HG03280 (cell line): ENCODE measurements at regions not wholly inside any gene's neighbourhood (a gene's known extent, or its start where the extent isn't known, plus 50 kb on each side); places are given as distances from the start of the nearest gene placed in this dataset.
A peak's percentile ranks its signal among the peaks of the same experiment; 100 is the strongest.

ENCODE experiments used
- ATAC-seq: cut with Tn5 transposase; IDR thresholded peaks from one replicate; pipeline ENCODE4 v1.9.1; 2021; ENCODE audit warnings: mild to moderate bottlenecking, moderate library complexity; ENCODE audit not compliant: unreplicated experiment

DNA sequence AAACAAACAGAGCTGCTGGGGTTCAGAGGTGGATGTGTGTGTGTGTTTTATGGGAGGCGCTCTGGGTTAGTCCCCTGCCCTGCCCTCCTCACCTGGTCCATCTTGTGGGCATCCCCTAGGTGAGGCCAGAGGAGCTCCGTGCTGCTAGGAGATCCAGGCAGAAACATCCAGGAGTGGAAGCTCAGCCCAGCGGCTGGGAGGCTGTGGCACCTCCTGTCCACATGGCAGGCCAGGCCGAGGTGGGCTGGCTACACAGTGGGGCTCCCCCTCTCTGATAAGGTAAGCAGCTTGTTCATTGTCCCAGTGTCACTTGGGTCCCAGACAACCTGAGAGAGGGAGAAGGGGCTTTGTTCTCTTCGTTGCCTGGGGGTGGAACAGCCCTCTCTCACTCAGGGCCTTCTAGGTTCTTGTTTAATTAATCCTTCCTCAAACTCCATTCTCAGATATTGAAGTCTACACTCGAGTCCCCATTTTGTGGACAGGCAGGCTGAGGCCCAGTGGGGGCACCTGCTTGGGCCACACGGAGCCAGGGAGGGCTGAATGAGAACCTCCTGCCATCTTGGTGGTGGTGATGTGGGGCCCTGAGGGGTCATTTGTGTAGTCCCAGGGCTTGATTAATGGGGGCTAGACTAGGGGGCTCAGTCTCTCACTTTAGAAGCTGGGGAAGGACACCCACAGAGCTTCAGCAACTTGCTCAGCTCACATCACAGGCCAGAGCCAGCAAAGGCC is 216.8 kb upstream of the GPR26 start:
- ATAC-seq = no peak

DNA sequence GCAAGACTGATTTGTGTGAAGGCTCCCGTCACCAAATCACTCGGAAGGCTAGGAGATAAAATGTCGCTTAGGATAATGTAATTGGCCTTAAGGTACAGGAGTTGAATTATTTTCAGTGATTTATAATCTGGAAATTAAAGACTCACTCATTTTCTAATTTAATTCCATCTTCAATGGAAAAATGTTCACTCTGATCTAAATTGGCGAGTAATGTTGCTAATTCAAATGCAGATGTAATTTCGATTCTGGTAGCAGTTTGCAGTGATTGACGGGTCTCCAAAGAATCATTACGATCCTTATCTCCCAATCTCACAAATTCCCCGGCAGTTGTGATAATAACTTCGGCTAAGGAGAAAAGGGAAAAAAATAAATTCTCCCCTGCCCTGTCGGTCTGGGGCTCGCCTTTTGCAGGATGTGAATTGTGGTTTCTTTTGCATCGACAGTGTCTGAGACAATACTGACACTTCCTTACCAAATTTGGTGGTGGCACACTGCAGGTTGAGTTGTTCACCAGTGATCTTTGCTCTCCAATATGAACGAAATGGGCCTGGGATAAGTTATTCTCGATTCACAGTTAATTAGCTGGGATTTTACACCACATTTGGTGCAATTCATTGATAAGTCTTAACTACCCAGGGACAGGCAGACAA is 215.1 kb upstream of the GPR26 start:
- no peak for ATAC-seq

DNA sequence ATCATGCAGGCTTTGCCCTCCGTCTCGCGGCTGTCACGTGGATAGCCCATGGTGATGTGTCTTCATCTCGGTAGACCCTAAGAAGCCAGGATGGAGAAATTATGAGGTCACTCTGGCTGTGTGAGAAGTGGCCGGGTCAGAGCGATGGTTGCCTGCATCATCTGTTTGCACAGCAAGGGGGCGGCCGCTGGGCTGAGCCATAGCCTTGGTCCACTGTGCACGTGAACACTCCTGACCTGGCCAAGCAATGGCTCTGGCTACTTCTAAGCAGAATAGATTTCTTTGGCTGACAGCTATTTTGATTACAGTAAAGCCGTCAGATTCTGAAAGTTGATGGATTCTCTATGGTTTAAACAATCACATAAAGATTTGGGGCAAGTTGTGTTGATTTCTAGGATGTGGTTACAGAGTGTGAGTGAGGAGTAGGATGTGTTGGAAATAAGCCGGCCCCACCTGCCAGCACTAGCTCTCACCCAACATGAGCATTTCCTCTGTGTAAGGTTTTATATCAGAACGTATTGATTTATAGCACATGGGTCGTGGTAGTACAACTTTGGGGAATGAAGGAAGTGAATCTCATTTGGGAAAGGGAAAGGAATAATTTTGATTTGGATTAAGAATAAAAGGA is 214.4 kb upstream of the GPR26 start:
- no peak for ATAC-seq

DNA sequence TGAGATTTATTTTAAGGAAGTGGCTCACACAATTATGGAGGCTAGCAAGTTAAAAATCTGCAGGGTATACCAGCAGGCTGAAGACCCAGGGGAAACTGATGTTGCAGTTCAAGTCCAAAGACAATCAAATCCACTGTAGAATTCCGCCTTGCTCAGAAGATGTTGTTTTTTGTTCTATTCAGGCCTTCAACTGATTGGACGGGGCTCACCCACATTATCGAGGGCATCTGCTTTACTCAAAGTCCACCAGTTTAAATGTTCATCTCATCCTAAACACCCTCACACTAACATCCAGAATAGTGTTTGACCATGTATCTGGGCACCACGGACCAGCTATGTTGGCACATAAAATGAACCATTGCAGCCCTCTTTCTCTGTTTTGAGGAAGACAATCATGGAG is 211.2 kb upstream of the GPR26 start:
- ATAC-seq = no peak

DNA sequence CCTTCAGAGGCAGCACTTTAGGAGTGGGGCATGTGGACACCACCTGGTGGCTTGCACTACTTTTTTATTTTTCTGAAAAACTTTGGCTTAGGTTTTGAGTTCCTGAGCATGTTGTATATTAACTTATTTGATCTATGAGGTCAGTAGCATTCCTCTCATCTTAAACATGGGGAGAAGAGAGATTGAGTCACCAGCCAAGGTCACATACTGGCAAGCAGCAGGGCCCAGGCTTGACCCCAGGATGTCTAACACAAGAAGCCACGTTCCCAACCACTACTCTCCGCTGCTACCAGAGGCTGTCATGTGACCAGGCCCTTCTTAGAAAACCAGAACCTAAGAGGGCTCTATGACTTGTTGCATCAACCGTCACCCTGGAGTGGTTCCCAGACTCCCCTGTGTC is 210.3 kb upstream of the GPR26 start:
- no peak for ATAC-seq

DNA sequence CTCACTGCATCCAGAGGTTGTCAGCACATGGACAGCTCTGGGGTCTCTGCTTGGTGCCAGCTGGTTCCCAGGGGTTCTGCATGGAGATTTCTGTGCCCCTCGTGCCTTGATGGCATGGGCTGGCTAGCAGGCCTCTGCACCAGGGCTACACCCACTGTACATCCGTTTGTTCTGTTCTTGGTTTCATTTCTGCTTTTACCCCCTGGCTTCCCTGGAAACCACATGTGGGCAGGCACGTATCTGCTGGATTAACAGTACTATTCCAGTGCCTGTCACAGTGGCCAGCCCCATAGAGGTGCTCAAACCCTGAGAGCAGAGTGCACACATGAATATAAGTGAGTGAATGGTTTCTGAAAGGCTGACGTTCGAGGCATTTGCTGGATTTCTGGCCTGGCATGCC is 207.2 kb upstream of the GPR26 start:
- peak; percentile 50 for ATAC-seq

DNA sequence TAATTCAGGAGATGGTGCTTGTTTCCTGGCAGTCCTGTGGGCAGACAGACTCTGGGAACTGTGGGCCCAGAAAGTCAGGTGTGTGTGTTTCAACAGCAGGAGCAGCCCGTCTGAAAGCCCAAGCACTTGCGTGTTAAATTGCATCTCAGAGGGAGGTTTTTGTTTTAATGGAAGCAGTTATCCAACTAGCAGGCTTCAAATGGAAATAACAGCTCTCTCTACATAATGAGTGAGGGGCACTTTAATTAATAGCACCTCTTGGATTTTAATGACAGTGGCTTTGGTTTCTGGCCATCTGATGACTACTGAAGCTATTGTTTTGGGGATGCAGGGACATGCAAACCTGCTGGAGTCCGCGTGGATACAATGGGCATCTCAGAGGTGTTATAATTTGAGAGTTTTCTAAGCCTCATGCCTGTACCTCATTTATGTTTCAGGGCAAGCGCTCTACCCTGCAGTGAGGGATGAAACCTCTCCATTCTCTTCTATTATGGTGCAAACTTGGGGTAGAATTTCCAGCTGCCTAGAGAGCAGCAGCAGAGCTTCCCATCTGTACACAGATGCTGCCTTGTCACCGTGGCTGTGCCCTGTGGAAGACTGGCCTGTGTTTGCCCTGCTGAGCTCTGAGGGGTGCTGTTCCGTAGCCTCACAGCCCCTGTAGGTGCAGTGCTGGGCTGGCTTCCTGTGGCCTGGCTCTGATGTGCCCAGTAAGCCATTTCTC is 206.6 kb upstream of the GPR26 start:
- ATAC-seq = no peak

DNA sequence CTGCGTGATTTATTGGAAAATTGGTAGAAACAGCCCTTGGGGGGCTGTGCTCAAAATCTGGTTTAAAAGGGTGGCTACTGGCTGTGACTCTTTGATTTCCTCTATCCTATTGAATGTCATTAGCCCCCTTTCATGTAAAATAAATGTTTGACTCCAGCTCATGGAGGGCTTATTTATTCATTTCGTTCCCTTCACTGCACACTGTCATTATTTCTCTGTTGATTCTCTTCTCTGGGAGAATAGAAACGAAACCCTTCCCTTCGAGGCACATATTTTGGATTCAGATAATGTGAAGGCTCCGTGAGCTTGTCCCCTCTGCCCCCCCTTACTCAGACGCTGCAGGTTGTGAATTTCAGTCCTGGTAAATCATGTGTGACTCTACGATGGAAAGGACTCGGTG is 203.9 kb upstream of the GPR26 start:
- ATAC-seq = no peak

DNA sequence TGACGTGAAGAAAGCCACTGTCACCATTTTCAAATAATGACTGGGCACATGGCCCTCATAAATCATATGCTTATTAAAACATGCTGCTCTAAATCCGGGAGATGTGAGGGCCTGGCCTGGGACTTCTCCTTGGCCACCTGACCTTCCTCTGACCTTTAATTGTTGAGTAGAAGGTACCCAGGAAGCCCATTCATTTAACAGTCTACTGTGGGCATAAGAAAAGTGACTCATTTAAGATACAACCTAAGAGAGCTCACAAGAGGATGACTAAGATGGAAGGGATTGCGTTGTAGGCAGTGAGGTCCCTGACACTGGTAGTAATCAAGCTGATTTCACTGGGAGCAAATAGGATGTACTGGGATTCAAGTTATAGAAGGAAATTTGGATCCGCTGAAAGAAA is 203.4 kb upstream of the GPR26 start:
- ATAC-seq = no peak

DNA sequence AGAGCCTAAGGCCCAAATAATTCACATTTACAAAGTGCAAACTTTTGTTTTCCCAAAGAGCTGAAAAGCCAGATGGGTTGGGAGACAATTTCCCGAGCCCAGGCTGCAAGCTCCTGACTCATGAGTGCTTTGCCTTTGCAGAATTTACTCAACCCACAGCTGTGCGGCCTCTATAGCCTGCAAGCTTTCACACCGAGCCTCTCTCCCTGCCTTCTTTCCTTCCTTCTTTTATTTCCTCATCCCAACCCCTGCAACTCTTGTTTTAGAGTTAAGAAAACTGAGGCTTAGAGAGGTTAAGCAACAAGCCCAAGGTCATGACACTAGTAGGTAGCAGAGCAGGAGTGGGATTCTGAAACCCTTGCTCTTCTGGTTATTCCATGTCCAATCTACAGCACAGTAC is 203.0 kb upstream of the GPR26 start:
- no peak for ATAC-seq

DNA sequence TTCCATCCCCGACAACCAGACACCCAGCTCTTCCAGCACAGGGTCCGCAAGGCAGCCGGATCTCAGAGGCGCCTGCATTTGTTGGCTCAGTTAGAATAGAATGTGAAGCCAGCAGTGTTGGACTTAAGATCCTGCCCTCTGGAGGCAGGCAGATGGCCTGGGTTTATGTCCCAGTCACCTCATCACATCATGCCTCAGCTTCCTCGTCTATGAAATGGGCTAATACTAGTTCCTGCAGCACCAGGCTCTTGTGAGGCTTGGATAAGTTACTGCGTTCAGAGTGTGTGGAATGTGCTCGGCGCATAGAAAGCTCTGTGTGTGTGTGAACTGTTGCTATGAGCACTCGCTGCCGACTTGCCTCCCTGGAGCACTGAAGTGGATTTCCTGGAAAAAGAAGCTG is 202.5 kb upstream of the GPR26 start:
- ATAC-seq = no peak

DNA sequence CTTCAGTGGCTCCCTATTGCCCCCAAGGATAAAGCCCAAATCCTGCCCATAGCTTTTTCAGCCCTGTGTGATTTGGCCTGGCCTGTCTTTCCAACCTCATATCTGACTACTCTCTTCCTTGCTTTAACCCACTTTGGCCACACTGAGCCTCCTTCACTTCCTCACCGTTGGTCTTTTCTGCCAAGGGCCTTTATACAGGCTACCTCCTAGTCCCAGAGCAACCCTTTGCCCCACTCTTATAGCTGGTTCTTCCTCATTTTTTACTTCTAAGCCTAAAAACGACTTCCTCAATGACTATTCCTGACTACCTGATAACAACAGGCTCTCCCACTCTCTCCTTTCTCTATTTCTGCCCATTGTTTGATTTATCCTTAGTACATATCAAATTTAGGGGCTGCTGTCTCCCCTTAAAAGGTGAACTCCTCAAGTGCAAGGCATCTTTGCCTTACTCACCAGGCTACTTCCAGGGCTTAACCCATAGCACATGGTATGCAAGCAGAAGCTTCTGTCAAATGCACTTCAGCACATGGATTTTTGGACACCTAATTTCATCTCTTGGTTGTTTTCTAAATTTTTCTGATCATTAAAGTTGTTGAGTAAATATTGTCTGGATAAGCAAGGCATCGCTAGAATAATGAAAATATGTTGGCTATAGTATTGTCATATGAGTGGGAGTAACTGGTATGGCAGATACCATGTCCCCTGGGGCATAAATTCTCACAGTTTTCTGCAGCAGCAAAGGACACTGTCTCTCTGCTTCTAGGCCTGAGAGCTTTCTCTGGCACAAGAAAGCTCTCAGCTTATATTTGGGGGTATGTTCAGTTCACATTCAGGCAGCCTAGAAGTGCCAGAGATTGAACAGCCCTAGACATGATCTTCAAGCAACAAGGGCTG is 201.5 kb upstream of the GPR26 start:
- no peak for ATAC-seq

DNA sequence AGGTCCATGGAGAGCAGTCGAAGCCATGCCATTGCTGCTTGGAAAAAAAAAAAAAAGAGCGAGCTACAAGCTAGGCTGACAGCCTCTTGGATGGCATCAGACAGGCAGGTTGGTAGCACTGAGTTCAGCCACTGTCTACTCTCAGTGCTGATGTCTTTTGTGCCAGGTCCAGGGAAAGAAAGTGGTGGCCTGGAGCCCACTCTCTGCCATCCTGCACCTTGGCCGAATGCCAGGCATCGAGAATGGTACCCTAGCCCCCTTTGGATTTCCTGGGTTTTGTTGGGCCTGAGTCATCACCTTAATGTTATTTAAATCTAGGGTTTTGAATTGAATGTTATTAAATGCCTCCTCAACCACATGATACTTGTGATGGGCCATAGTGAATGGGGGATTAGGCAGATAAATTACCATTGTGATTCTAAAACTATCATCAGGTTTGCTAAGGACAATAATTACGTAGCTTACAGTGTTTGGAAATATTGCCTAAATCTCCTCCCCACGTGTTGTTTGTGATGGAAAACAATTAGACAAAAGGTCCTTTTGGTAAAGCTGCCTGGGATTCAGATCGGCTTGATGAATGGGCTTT is 195.7 kb upstream of the GPR26 start:
- ATAC-seq = no peak

DNA sequence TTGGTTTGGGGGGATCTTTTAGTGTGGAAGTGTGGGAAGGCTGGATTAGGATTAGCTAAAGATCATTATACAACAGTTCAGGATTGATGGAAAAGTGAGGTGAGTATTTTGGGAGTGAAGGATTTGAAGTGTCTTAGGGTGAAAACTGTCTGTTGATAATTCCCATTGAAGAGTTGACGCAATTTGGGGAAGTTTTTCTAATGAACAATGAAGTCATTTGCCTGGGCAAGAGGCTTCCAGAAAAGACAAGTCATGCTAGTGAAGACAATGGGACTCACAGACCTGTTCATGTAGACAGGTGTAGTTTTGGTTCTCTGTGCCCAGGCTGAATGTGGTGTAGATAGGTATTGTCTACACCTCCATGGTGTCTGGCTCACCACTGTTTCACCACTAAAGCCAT is 194.3 kb upstream of the GPR26 start:
- ATAC-seq = no peak

DNA sequence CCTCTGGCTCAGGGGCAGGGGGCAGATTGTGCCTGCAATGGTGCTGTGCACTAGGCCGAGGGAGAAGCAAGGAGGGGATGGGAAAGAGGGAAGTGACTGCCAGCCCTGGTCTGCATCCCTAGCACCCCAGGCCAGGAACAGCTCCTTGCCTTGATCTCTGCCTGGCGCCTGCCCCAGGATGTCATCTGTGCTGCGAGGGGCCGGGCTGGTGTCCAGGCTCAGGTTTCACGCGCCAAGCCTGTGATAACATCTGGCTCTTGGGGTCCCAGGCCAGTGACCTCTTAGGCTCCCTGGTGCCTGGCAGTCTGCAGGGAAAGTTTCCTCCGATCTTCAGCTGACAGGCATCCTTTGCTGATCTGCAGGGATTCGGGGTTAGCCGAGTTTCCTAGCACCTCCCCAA is 193.5 kb upstream of the GPR26 start:
- ATAC-seq = no peak

DNA sequence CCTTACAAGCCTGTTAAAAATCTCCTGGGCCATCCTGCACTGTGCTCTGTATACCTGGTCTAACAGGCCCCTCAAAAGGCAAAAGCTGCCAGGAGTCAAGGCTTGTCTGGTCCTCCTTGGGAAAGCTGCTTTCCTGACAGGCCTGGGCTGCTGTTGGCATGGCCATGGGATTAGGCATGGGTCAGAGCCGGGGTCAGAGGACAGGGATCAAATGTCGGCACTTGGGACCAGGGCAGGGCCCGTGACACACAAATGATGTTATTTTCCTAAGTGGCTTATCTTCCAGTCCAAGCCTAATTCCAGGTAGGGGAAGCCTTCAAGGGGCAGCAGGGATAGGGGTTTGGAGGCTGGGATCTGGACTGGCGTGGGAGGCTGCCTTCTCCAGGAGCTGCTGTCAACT is 191.5 kb upstream of the GPR26 start:
- ATAC-seq = no peak

DNA sequence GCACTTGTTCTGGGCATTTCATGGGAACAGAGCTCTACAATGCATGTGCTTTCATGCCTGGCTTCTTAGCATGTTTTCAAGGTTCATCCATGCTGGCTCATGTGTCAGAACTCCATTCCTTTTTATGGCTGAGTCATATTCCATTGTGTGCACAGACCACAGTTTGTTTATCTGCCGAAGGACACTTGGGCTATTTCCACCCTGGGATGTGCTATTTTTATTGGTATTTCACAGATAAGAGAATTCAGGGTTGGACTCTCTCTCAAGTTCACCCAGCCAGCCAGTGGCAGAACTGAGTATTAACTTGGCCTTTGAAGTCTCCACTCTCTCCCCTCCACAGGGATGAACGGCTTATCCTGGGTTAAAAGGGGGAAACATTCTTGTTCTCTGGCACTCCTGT is 190.7 kb upstream of the GPR26 start:
- ATAC-seq = no peak

DNA sequence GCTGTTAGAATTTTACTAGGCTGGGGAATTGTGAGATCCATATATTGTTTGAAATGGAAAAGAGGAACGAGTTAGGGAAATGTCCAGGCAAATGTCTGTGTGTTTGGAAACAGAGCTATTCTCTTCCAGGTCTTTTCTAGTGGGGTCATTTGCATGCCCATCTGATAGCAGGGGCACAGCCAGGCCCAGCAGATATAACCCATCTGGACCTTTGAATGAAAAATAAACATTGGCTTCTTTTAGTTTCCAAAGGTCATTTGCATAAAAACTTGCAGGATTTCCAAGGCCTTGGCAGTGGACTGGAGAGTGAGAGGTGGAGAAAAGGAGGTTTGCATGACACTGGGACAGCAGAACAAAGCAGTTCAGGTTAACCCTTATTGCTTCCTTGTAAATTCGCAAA is 188.0 kb upstream of the GPR26 start:
- no peak for ATAC-seq

DNA sequence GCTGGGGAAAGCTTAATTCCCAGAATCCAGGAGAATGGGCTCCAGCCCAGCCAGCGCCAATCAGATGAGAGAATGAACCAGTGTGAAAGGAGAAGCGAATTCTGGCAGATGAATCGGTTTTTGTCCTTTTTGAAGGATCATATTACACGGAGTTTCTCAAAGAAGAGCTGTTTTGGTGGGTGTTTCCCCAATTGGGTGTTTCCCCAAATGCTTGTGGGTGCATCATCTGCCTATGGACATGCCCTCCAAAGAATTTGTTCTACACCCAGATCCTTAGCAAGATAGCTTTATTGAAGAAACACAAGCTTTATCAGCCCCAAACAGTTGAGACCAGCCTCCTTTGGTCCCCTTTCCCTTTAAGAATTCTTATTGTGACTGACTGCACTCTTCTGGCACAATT is 186.5 kb upstream of the GPR26 start:
- no peak for ATAC-seq

DNA sequence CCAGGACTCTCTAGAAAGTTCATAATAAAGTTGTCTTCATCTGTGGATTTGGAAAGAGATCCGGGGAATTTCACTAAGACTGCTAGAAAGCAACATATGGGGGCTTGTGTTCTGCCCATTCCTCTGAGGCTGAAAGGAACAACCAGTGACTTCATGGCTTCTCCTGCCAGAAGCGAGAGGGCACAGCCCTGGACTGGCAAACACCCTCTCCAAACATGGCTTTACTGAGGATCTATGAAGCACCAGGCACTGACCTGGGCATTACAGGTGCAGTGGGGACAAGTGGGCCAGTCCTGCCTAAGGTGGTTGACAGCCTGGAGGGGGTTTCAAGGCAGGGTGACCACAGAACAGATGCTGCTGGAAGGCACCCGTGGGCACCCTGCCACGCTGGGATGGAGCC is 185.8 kb upstream of the GPR26 start:
- ATAC-seq = no peak
